SH-SY5Y (cell line): ENCODE measurements at regions not wholly inside any gene's neighbourhood (a gene's known extent, or its start where the extent isn't known, plus 50 kb on each side); places are given as distances from the start of the nearest gene placed in this dataset.

Experiments
- GATA2 ChIP-seq: IDR thresholded peaks from 2 replicates; pipeline ENCODE4 v1.6.1; 2011; ENCODE audit warnings: mild to moderate bottlenecking, low read depth, low read length
- GATA3 ChIP-seq: IDR thresholded peaks from 2 replicates; pipeline ENCODE4 v1.6.1; 2011; ENCODE audit warnings: low read depth, mild to moderate bottlenecking, low read length, moderate library complexity

DNA sequence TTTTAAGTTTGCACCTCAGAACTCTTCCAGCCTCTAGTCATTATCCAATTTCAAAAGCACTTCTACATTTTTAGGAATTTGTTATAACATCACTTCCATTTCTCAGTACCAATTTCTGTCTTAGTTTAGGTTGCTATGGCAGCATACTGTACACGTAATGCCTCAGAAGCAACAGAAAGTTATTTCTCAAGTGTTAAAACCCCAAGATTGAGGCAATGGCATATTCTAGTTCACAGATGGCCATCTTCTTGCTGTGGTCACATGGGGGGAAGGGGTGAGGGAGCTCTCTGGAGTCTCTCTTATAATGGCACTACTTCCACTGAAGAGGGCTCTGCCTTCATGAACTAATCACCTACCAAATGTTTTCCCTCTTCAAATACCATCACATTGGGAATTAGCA lies 220.3 kb upstream of the CTSO start:
- TF ChIP-seq GATA2 (no peak), GATA3 (no peak)
